SH-SY5Y (cell line): ENCODE measurements at regions not wholly inside any gene's neighbourhood (a gene's known extent, or its start where the extent isn't known, plus 50 kb on each side); places are given as distances from the start of the nearest gene placed in this dataset.

Source experiments
- GATA2 ChIP-seq: IDR thresholded peaks from 2 replicates; pipeline ENCODE4 v1.6.1; 2011; ENCODE audit warnings: mild to moderate bottlenecking, low read depth, low read length
- GATA3 ChIP-seq: IDR thresholded peaks from 2 replicates; pipeline ENCODE4 v1.6.1; 2011; ENCODE audit warnings: low read depth, mild to moderate bottlenecking, low read length, moderate library complexity

GRCh38 chr3:34955680-34956079 is 683.6 kb upstream of the ARPP21 start:
- no peak for TF ChIP-seq GATA3
- no peak for TF ChIP-seq GATA2

GRCh38 chr3:34956511-34956910 is 682.8 kb upstream of the ARPP21 start:
- TF ChIP-seq GATA3, result no peak
- TF ChIP-seq GATA2, result no peak

GRCh38 chr3:34957677-34958076 is 681.6 kb upstream of the ARPP21 start:
- TF ChIP-seq GATA3 (no peak), GATA2 (no peak)

- TF ChIP-seq GATA2 (no peak), GATA3 (no peak)
Measured at GRCh38 chr3:34969513-34969912, 669.8 kb upstream of the ARPP21 start.

- TF ChIP-seq GATA2, result no peak
- no peak for TF ChIP-seq GATA3
Measured at GRCh38 chr3:34972481-34972880, 666.8 kb upstream of the ARPP21 start.

- TF ChIP-seq GATA3 (no peak), GATA2 (no peak)
Measured at GRCh38 chr3:34973586-34973985, 665.7 kb upstream of the ARPP21 start.

GRCh38 chr3:34983631-34984030 is 655.7 kb upstream of the ARPP21 start:
- TF ChIP-seq GATA2 (no peak), GATA3 (no peak)

- TF ChIP-seq GATA3 (no peak), GATA2 (no peak)
Measured at GRCh38 chr3:34988296-34988695, 651.0 kb upstream of the ARPP21 start.

GRCh38 chr3:34995796-34996430 is 643.4 kb upstream of the ARPP21 start:
- TF ChIP-seq GATA3 (no peak), GATA2 (no peak)

- TF ChIP-seq GATA3 (no peak), GATA2 (no peak)
Measured at GRCh38 chr3:34998902-34999301, 640.4 kb upstream of the ARPP21 start.

- TF ChIP-seq GATA3 (no peak), GATA2 (no peak)
Measured at GRCh38 chr3:35012214-35012613, 627.1 kb upstream of the ARPP21 start.

- TF ChIP-seq GATA3 (no peak), GATA2 (no peak)
Measured at GRCh38 chr3:35028157-35028556, 611.2 kb upstream of the ARPP21 start.

- TF ChIP-seq GATA3 (no peak), GATA2 (no peak)
Measured at GRCh38 chr3:35042210-35042991, 596.9 kb upstream of the ARPP21 start.

GRCh38 chr3:35043040-35043439 is 596.3 kb upstream of the ARPP21 start:
- TF ChIP-seq GATA2, result no peak
- TF ChIP-seq GATA3, result no peak

GRCh38 chr3:35044190-35044589 is 595.1 kb upstream of the ARPP21 start:
- no peak for TF ChIP-seq GATA3
- no peak for TF ChIP-seq GATA2
